NOMO-1 (cell line): ENCODE measurements at regions not wholly inside any gene's neighbourhood (a gene's known extent, or its start where the extent isn't known, plus 50 kb on each side); places are given as distances from the start of the nearest gene placed in this dataset.
"Not testable (repeated sequence)": the region's sequence is repeated elsewhere in the genome, so short reads cannot be mapped to it uniquely, and the experiment has no call there.

Experiments
- DNase-seq, 2 experiments: peaks; one replicate each; lab custom pipeline; 2025; ENCODE audit not compliant: unreplicated experiment in 2 of 2; lab: John Stamatoyannopoulos, UW

DNA sequence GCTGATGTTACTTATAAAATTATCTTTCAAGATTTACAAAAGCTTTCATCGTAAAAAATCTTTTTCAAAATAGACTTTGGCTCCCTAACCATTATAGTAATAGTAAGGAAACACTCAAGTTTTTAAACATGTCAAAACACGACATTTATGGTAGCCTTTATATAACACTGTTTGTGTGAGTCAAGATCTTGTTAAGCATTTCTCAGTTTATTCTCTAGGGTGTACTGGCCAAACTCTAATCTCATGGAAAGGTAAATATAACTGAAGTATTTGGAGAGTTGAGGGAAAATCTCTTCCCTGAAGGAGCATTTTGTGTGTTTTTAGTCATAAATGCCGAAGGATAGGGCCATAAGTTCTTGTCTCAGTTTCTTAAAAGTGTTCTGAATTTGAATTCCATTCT is 790.9 kb upstream of the NCAM2 start:
- DNase-seq = no peak

DNA sequence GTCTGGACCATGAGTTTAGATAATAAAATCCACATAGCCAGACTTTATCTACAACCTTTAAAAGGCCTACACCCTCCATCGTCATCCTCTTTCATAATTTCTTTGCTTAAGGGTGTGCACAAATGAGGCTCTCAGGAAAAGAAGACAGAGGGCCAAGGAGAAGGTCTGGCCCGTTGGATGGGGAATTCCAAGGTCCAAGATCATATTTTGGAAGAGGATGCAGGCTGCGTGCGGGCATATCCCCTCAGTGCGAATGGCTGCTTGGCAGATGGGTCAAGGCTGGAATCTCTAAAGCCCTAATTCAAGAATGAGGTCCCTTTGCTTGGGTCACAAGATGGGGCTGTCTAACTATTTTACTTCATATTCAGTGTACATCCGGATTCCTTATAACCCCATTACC is 782.2 kb upstream of the NCAM2 start:
- no peak for DNase-seq

DNA sequence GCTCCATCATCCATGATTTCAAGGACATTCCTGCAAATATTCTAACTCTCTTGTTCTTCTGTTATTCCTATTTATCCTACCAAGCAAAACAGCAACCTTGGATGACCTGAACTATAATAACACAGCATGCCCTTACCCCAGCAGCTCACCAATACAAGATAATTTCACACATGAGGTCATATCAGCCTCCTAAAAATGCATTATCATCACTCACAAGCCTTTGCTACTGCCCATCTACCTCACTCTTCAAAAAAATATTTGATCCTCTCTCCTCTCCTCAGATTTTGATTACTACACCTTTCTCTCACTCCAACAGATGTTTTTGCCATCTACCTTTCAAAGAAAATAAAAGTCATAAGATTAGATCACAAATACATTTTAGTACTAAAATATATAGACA is 777.6 kb upstream of the NCAM2 start:
- no peak for DNase-seq

DNA sequence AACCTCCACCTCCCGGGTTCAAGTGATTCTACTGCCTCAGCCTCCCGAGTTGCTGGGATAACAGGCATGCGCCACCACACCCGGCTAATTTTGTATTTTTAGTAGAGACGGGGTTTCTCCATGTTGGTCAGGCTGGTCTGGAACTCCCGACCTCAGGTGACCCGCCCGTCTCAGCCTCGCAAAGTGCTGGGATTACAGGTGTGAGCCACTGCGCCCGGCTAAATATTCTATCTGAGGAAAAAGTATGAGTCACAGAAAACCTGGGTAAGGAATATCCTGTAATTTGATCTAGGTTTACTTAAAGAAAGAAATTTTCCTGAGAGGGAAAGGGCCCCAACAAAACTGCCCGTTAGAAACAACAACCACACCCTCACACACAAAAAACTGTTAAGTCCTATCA is 776.2 kb upstream of the NCAM2 start:
- DNase-seq = not testable (repeated sequence)

DNA sequence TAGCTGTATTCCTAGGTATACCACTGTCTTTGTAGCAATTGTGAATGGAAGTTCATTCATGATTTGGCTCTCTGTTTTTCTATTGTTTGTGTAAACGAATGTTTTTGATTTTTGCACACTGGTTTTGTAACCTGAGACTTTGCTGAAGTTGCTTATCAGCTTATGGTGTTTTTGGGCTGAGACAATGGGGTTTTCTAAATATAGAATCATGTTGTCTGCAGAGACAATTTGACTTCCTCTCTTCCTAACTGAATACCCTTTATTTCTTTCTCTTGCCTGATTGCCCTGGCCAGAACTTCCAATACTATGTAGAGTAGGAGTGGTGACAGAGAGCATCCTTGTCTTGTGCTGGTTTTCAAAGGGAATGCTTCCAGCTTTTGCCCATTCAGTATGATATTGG is 761.6 kb upstream of the NCAM2 start:
- DNase-seq = not testable (repeated sequence)

DNA sequence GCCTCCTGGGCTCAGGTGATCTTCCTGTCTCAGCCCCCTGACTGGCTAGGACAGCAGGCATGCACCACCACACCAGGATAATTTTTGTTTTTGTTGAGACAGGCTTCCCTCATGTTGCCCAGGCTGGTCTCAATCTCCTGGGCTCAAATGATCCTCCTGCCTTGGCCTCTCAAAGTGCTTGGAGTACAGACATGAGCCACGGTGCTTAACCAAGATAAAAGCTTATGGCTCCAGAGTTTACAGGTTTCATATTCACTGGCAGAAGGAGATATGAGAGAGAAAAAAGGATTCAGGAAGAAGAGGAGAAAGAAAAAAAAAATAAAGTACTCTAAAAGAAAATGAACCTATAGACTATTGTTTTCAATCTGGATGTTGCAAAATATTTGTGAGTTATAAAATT is 748.8 kb upstream of the NCAM2 start:
- no peak for DNase-seq

DNA sequence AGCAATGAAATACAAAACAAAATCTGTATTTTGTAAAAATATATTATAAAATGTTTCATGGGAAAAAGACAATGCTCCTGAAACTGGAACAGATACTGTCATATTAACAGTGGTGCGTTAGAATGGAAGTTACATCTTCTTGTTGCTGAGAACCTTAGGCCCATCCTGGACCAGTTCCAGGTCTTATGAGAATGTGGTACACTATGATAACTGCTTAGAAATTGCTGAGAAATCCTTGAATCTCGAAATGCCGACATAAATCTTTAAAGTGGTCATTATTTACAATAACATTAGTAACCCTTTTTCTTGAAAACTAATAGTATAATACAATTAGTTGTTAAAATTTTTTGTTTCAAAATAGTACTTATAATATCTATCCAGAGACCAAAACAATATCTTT is 747.9 kb upstream of the NCAM2 start:
- DNase-seq = no peak

DNA sequence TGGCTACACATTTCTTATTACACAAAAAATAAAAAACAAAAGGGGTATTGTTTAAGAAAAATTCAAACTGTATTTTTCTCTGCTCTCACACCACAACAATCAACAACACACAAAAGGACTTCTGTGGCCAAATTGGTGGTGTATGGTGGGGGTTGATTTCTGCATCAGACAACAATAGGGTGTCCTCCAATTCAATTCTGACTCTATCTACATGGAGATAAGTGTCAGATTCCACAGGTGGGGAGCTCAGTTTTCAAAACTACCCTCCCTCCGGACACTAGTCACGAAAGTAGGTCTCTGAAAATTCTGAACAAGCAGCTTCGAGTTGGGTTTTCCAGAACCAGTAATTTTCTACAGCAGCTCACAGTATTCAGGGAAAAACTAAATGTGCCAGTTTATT is 744.9 kb upstream of the NCAM2 start:
- DNase-seq = no peak

DNA sequence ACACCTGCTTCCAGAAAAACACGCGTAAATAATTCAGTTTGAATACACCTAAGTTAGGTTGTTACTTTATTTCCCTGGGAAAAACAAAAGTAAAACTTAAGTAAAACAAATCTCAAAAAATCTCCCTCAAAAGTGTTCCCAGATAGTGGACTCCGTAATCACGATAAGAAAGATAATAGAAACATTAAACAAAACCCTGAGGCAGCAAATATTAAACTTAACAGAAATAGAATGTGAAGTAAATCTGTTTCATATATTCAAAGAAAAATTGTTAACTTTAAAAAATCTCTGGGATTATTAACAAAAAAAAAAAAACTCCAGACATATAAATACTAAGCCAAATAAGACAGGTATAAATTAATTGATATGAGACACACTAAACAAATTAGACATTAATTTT is 743.2 kb upstream of the NCAM2 start:
- DNase-seq = no peak

DNA sequence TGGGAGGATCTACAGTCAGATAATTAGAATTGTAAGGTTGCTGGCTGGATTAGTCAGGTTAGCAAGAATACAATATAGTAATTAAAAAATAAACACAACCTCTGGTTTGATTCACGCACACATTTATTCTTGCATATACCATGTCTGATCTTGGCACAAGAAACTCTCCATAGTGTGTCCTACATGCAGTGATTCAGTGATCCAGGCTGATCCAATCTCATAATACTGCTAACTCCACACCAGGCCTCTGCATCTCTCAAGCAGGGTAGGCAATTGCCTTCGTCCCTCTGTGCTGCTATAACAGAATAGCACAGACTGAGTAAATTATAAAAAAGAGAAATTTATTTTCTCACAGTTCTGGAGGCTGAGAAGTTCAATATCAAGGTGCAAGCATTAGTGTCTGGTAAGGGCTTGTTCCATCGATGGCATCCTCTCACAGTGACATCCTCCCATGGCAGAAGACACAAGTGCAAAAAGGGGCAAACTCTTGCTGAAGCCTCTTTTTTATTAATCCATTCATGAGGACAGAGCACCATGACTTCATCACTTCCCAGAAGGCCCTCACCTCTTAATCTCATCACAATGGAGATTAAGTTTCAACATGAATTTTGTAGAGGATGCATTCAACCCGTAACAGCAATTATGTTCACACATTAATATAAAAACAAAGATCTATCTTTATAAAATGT is 741.0 kb upstream of the NCAM2 start:
- DNase-seq = no peak

DNA sequence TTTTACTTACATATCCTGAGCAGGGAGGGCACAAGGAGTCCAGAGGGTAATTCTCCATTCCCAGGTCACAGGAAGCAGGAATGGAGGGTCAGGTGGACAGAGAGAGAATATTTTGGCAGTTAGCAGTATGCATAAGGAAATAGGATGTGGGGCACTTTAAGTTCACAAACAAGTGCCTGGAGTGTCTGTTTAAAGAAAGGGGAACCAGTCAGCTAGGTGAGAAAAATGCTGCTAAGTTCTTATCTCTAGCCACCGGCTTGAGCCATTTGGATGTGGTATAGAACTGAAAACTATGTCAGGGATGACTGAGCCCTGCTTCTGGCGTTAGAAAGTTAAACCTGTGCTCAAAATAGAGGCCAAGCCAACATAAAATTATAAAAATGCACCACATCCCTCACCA is 739.7 kb upstream of the NCAM2 start:
- peak; percentile 47 to 71 for DNase-seq

DNA sequence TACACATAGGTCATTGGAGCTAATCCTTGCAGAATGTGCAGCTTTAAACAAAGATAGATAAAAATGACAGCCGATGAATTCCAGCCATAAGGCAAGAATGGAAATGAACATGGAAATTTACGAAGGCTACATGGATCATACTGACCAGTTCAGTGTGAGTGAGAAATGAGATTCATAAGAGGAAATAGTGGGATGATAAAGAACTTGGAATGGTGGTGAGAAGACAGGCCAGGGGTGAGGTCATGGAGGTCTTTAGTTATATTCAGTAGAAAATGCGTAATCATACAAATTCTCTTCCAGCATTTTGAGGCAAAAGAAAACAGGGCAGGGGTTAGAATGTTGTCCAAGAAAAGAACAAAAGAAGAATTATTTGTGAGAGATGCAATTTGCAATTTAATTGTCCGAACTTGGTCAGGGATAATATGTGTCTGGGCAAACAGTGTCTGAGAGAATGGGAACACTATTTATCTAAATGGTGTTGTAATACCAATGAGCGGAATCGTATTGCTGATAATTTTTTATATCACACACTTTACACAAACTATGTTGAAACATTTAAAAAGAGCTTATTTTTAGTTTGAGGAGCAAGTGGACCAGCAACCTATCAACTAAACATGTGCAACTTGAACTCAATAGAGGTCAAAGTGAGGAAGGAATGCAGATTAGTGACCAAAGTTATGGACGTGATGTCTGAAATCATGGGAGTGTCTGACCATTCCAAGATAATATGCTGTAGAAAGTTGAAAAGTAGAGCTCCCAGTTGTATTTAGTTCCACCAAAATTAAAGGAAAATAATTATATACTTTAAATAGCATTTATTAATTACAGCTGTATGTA is 739.0 kb upstream of the NCAM2 start:
- DNase-seq = no peak

DNA sequence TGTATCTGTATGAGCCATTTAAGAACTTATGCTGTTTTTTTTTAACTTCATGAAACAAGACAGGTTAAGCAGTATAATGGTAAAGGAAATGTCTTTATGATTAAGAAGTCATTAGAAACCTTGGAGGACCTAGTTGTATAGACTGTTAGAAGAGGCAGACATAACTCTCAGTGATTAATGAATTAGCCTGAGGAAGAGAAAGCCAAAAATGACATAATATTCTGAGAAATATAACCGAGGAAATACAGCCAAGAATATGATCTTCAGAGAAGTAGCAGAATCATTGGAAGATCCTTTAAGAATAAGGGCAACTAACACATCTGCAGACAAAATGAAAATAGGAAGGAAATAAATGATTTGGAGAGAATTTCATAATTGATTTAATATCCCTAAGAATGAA is 738.1 kb upstream of the NCAM2 start:
- no peak for DNase-seq

DNA sequence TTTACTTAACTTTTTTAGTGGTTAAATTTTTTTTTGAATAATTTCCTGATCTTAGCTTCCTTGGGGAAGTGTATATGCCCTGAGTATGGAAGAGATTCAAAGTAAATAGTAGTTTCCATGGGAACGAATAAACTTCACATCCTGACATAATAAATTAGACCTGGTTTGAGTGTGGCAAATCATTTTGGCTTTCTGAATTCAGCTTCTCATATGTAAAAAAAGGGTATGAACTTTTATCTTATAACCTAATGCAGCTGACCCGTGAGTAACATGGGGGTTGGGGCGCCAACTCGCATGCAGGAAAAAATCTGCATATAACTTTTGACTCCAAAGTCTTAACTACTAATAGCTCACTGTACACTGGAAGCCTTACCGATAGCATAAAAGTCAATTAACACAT is 736.8 kb upstream of the NCAM2 start:
- no peak for DNase-seq

DNA sequence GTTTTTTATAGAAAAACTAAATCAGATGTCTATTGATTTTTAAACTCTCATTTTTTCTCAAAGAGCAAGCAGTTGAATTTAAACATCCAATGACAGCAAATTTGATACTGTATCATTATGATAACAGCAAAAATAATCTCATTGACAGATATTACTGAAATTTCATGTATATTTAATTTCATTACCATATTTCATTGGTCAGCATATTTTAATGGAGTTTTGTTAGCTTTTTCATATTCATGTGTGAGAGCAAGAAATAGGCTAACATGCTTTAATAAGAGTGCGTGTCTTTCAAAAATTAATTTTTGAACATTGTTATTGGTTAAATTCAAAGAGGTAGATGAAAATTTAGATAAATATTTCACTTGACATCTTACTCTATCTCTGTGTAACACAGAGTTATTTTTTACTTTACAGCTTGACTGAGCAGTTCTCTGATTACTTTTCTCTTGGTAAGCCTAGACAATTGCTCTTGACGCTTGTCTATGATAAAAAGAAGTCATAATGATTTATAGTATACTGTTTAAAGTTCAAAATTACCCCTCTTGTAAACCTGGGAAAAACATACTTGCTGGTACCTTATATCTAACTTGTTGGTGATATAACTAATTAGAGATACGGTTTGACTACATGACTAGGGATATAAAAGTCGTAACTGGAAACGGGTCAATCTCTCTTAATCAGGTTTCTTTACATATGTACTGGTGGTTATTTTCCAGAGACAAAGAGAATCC is 732.3 kb upstream of the NCAM2 start:
- DNase-seq = no peak

DNA sequence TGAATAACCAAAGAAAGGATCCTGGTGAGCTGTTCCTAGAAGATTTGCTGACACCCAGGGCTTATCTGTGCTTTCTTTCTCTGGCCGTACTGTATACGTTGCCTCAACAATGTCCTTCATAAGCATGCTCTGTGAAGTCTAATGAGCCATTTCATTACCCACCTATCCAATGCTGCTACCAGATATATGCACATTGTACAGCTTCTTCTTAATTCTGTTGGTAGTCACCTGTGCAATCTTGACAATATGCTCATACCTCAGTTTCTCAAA is 731.8 kb upstream of the NCAM2 start:
- DNase-seq = no peak

DNA sequence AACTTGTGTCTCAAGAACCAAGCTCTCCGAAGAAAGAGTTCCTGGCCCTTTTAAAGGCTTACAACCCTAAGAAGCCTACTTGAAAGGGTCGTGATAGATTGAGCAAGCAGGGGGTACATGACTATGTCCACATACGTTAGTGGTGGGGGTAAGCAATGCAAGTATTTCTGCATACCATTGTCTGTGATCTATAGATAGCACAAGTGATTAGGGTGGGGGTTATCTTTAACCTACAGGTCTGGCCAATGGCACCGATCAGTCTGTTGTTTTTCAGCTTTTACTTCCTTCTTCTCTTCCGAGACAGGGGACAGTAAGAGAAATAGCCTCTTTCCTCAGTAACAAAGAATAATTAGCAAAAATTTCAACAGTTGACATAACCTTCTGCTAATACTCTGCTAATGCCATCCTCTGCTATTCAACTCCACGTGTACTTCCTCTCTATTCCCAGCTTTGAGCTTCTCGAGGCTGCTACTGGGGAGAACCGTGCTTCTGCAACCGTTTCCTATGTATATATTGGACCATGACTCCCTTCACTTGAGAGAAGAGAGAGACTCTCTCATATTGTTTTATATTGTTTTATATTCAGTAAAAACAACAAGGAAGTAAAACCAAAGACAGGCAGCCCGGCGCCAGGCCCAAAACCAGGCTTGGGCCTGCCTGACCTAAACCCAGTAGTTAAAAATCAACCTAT is 727.7 kb upstream of the NCAM2 start:
- no peak for DNase-seq

DNA sequence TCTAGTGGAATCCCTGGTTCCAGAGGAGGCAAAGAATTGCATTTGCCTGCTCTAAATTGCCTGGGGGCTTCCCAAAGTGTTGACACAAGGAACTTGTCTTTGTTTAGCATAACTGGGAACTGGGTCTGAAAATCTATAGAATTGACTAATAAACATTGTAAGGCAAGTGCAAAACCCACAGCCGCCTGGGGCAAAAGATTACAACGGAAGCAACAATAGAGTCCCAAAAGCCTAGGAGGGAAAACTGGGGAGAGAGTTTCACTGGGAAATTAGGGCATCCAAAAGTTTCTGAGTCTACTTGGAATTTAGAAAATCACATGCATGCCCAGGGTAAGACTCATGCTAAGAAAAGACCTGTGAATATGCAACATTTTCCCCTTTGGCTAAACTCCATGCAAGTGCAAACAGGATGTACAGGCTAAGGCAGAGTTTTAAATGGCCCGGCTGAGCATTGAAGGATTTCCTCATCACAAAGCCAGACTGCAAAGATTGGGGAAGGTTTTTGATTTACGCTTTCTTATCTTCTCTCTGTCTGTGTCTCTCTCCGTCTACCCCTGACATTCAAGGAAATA is 725.3 kb upstream of the NCAM2 start:
- DNase-seq = no peak

DNA sequence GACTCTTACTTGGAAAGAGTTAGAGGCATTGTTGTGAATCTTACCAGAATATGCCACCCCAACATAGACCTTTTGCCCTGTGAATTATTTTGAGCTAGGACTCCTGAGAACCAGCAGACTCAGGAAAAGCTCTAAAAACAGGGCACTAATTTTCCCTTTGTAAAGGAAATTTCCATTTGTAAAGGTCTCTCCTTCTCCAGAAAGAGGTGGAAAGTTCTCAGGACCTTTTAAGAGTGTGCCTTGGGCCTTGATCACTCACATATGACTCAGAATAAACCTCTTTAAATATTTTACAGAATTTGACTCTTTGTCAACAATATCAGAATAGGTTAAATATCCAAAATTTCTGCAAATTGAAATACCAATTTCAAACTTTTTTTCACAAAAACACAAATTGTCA is 721.8 kb upstream of the NCAM2 start:
- no peak for DNase-seq

DNA sequence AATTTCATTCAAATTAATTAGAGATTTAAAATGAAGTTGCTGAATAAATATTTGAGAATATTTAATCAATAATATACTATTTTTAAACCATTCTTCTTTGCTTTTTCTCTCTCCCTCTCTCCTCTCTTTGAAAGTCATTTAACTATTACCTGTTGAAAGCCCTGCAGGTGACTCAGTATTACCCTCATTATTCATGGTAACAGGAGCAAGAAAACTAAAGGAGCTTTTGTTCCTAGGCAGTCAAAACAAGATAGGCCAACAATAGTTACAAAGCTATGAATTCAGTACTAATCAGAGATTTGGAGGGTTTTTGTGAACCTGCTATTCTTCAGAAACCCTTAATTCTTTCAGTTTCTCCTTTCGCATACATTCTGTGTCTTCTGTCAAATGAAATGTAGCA is 721.3 kb upstream of the NCAM2 start:
- DNase-seq = no peak

DNA sequence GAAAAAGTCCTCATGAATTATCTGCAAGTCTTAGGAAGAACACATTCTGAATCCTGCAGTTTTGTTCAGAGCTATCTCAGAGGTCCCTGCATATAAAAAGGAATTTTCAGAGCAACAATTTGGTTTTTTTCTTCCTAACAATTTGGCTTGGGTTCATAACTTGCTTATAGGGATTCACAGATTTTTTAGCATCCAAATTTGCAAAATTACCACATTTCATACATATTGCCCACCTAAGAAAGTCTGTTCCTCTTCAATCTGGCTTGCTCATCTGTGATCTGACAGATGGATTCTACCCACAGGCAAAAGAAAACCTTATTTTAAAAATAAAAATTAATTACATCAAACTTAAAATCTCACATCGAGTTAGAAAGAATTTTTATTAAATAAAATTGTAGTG is 714.4 kb upstream of the NCAM2 start:
- no peak for DNase-seq
